ENCODE measurements at regions not wholly inside any gene's neighbourhood (a gene's known extent, or its start where the extent isn't known, plus 50 kb on each side); places are given as distances from the start of the nearest gene placed in this dataset.

DNA sequence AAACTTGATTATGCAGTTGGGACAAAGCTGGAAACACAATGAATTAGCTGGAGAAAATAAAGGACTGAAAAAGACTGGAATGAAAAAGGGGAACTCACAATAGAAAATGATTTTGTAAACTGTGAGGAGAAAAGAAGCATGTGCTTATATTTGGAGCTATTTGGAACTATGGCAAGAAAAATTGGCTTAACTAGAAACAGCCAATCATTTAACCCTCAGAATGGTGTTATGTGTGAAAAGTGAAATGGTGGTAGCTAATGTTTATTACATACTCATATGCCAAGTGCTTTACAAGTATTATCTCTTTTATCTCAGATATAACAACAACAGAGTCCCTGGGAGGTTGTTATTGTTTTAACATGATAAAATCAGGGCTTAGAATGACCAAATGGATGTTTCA lies 583.1 kb upstream of the SEL1L start:
- H3K4me3 ChIP-seq (ENCODE audit: low read depth, low read length) = no peak overlapping the region
- DNase-seq (ENCODE audit: low read depth) = no peak
- TF ChIP-seq, protein P1, sequence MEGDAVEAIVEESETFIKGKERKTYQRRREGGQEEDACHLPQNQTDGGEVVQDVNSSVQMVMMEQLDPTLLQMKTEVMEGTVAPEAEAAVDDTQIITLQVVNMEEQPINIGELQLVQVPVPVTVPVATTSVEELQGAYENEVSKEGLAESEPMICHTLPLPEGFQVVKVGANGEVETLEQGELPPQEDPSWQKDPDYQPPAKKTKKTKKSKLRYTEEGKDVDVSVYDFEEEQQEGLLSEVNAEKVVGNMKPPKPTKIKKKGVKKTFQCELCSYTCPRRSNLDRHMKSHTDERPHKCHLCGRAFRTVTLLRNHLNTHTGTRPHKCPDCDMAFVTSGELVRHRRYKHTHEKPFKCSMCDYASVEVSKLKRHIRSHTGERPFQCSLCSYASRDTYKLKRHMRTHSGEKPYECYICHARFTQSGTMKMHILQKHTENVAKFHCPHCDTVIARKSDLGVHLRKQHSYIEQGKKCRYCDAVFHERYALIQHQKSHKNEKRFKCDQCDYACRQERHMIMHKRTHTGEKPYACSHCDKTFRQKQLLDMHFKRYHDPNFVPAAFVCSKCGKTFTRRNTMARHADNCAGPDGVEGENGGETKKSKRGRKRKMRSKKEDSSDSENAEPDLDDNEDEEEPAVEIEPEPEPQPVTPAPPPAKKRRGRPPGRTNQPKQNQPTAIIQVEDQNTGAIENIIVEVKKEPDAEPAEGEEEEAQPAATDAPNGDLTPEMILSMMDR (IDR thresholded peaks at IDR 0.05; ENCODE audit: low read depth, low read length) = no peak
- no peak for TF ChIP-seq POLR2A (IDR thresholded peaks at IDR 0.05; ENCODE audit: extremely low read depth, insufficient read length)
- TF ChIP-seq MYC (IDR thresholded peaks at IDR 0.05; ENCODE audit: low read depth, low read length) = no peak
- TF ChIP-seq, protein P2, sequence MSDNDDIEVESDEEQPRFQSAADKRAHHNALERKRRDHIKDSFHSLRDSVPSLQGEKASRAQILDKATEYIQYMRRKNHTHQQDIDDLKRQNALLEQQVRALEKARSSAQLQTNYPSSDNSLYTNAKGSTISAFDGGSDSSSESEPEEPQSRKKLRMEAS (IDR thresholded peaks at IDR 0.05; ENCODE audit: low read depth, low read length) = no peak

DNA sequence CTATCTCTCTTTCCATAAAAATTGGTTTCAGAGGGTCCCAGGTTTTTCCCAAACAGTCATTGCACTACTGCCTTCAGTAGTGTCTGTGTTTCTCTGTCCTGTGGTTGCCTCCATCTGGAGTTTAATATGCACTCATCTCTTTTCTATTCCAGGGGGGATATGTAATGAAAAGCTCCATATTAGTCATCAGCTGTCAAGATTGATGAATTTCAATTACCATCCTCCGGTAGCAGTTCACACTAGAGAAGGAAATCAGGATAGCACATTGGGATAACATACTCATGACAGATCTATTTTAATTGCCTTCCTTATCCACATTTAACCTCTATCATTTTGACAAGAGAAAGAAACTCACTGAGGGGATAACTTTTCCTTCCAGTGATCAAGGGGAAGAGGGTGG lies 589.0 kb upstream of the SEL1L start:
- H3K4me3 ChIP-seq (ENCODE audit: low read depth, low read length) = no peak overlapping the region
- DNase-seq (ENCODE audit: low read depth) = no peak
- TF ChIP-seq, protein P1 (IDR thresholded peaks at IDR 0.05; ENCODE audit: low read depth, low read length) = no peak
- no peak for TF ChIP-seq MYC (IDR thresholded peaks at IDR 0.05; ENCODE audit: low read depth, low read length)
- TF ChIP-seq, protein P2 (IDR thresholded peaks at IDR 0.05; ENCODE audit: low read depth, low read length) = no peak
- no peak for TF ChIP-seq POLR2A (IDR thresholded peaks at IDR 0.05; ENCODE audit: extremely low read depth, insufficient read length)

DNA sequence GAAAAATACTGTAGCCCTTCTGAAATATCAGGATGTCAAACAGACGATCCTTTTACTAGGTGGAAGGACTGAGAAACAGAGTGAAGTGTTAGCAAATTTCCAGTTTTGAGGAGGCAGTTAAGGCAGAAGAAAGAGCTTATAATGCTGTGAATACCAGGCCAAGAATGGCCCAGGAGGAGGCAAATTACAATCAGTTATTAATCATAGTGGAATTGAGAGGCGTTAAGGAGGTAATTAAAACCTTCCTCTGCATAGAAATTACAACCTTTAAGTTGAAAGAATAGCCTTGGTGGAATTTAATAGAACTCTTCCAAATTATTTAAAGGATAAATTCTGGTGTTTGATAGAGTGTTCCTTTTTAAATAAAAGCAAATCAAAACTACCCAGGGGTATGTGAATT lies 590.9 kb upstream of the SEL1L start:
- DNase-seq (ENCODE audit: low read depth) = no peak
- TF ChIP-seq MYC (IDR thresholded peaks at IDR 0.05; ENCODE audit: low read depth, low read length) (no peak), POLR2A (IDR thresholded peaks at IDR 0.05; ENCODE audit: extremely low read depth, insufficient read length) (no peak)
- TF ChIP-seq, protein P1 (IDR thresholded peaks at IDR 0.05; ENCODE audit: low read depth, low read length) = no peak
- TF ChIP-seq, protein P2 (IDR thresholded peaks at IDR 0.05; ENCODE audit: low read depth, low read length) = no peak
- no peak overlapping the region for H3K4me3 ChIP-seq (ENCODE audit: low read depth, low read length)

DNA sequence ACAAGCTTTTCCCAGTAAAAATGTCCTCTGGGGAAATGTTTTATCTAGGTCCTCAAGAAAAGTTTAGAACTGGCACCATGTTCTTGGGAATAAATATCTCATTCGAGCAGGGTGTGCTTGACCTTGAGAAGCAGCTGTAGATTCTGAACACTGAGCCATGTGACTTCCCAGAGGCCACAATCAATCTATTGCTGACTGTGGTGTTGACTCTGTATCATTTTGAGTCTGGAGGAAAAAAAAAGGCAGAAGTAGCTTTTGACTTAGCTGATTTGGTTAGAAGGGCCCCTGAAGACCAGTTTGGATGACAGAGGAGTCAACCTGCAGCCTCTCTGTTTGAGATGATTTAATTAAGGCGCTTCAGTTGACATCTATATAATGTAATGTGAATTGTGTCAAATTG lies 592.4 kb upstream of the SEL1L start:
- H3K4me3 ChIP-seq (ENCODE audit: low read depth, low read length) = no peak overlapping the region
- no peak for TF ChIP-seq MYC (IDR thresholded peaks at IDR 0.05; ENCODE audit: low read depth, low read length)
- DNase-seq (ENCODE audit: low read depth) = no peak

DNA sequence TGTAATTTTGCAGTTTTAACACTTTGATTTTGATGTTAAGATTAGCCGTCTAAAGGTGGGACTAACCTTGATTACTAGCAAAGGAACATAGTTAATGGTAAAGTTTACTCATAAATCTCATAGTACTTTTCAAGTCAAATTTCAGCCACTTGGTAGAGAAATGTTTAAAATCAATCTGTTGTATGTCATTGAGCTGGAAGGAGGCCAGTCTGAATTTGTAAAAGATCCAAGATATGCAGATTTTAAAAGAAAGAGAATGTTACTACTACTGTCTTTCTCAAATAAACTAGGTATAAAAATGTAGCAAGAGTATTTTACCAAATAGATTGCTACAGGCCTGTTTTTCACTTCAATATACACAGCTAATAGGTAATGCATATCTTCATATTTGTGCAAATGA lies 600.8 kb upstream of the SEL1L start:
- no peak for DNase-seq (ENCODE audit: low read depth)
- TF ChIP-seq POLR2A (IDR thresholded peaks at IDR 0.05; ENCODE audit: extremely low read depth, insufficient read length) (no peak), MYC (IDR thresholded peaks at IDR 0.05; ENCODE audit: low read depth, low read length) (no peak)
- TF ChIP-seq, protein P1 (IDR thresholded peaks at IDR 0.05; ENCODE audit: low read depth, low read length) = no peak
- TF ChIP-seq, protein P2 (IDR thresholded peaks at IDR 0.05; ENCODE audit: low read depth, low read length) = no peak
- no peak overlapping the region for H3K4me3 ChIP-seq (ENCODE audit: low read depth, low read length)

DNA sequence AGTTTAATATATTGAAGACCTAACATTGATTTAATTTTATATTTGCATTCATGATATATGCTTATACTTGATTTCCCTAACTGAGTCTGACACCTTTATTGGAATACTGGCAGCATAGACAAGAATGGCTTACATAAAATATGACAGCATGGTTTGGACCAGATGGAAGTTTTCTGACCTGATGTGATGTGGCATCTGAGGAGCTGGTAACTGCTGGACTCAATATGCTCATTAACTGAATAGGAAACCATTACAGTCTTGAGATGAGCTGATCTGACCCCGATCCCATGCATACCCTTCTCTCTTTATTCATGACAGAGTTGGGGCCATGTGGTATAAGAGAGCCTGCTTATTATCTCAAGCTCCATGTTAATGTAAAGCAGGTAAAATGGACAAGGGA lies 604.8 kb upstream of the SEL1L start:
- no peak for DNase-seq (ENCODE audit: low read depth)
- H3K4me3 ChIP-seq (ENCODE audit: low read depth, low read length) = no peak overlapping the region
- TF ChIP-seq, protein P1 (IDR thresholded peaks at IDR 0.05; ENCODE audit: low read depth, low read length) = no peak
- no peak for TF ChIP-seq POLR2A (IDR thresholded peaks at IDR 0.05; ENCODE audit: extremely low read depth, insufficient read length)
- no peak for TF ChIP-seq MYC (IDR thresholded peaks at IDR 0.05; ENCODE audit: low read depth, low read length)
- TF ChIP-seq, protein P2 (IDR thresholded peaks at IDR 0.05; ENCODE audit: low read depth, low read length) = no peak

Data from NB4 (cell line).